Keratinocyte (primary cell): ENCODE measurements at regions not wholly inside any gene's neighbourhood (a gene's known extent, or its start where the extent isn't known, plus 50 kb on each side); places are given as distances from the start of the nearest gene placed in this dataset.

Experiments used
- EZH2 ChIP-seq: IDR thresholded peaks from one replicate; pipeline ENCODE4 v1.6.1; 2012; ENCODE audit warnings: inconsistent platforms, mild to moderate bottlenecking, low read length, moderate library complexity
- TF ChIP-seq, protein P1 (sequence below), 3 experiments: IDR thresholded peaks in 1 of 3; conservative IDR thresholded peaks in 1 of 3; optimal IDR thresholded peaks in 1 of 3; 2 replicates in 2 of 3; 3 replicates in 1 of 3; pipeline versions ENCODE3 to v1.5.1; 2011; ENCODE audit warnings: low read length in 3 of 3, mild to moderate bottlenecking in 3 of 3, moderate library complexity in 2 of 3, control low read depth in 1 of 3, inconsistent platforms in 1 of 3; ENCODE audit not compliant: insufficient read depth in 2 of 3; ENCODE audit errors: extremely low read depth in 1 of 3

DNA sequence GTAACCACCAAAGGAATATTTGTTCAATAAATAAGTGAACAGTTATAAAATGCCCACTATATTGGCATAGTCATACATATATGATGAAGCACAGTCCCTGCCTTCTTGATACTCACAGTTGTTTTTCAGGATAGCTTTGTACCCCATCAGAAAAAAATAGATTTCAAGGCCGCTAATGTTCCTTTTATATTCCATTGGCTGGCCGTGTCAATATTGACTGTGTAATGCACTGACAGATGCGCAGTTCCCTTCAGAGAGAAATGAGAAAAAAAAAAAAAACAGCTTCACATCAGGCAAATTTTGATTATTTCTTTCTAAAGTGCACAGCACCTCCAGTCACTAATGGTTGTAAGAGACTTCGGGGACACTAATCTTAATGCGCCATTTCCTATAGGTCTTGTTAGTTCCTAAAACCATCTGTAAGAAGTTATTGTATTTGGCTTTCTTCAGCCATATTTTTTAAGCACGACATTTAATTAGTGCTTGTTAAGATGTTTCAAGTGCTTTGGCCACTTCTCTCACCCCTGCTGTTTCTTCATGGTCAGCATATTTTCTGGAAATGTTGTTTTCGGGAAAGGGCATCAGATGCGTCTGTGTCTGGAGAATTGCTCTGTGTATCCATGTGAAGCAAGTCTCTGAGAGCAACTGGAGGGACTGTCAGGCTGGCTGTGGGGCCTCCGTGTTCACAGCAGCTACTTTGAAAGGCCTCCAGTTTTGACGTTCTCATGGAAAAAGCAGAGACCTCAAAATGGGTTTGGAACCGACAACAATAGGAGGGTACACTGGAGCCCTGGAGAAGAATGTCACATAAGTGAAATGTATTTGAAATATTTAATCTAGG lies 378.3 kb downstream of the MTX2 start:
- TF ChIP-seq, protein P1, sequence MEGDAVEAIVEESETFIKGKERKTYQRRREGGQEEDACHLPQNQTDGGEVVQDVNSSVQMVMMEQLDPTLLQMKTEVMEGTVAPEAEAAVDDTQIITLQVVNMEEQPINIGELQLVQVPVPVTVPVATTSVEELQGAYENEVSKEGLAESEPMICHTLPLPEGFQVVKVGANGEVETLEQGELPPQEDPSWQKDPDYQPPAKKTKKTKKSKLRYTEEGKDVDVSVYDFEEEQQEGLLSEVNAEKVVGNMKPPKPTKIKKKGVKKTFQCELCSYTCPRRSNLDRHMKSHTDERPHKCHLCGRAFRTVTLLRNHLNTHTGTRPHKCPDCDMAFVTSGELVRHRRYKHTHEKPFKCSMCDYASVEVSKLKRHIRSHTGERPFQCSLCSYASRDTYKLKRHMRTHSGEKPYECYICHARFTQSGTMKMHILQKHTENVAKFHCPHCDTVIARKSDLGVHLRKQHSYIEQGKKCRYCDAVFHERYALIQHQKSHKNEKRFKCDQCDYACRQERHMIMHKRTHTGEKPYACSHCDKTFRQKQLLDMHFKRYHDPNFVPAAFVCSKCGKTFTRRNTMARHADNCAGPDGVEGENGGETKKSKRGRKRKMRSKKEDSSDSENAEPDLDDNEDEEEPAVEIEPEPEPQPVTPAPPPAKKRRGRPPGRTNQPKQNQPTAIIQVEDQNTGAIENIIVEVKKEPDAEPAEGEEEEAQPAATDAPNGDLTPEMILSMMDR (optimal IDR thresholded peaks at IDR 0.05 in 1 of 3, IDR thresholded peaks at IDR 0.05 in 1 of 3, conservative IDR thresholded peaks at IDR 0.05 in 1 of 3; ENCODE audit: extremely low read depth in 1 of 3, insufficient read depth in 2 of 3, low read length in 3 of 3): no peak
- no peak for TF ChIP-seq EZH2
